ENCODE measurements at regions not wholly inside any gene's neighbourhood (a gene's known extent, or its start where the extent isn't known, plus 50 kb on each side); places are given as distances from the start of the nearest gene placed in this dataset.
"Not testable (repeated sequence)": the region's sequence is repeated elsewhere in the genome, so short reads cannot be mapped to it uniquely, and the experiment has no call there.

GRCh38 chr3:4908433-4909156, 70.6 kb upstream of the BHLHE40 start:
- 93 to 94% methylated on average over 8 of the region's 8 CpGs for WGBS, 2 donors
- Histone ChIP-seq H3K4me3 (no peak overlapping the region), H3K9me3 (no peaks in the 10 kb centered on the region), H3K36me3 (replicated peaks in 1 of 2; ENCODE audit: insufficient read depth in 1 of 2, low read depth in 2 of 2) (no peaks in the 10 kb centered on the region), H3K4me1 (peaks cover 30% of the 10 kb centered on the region), H3K27ac (no peak overlapping the region), H3K27me3 (no peaks in the 10 kb centered on the region)
- TF ChIP-seq CTCF (IDR thresholded peaks at IDR 0.05) (no peak), POLR2A (IDR thresholded peaks at IDR 0.05) (no peak)
- no peak for DNase-seq
- intact Hi-C loops (cut with DNase I) = no loop called here
- ATAC-seq = no peak

- Histone ChIP-seq H3K27ac (no peak overlapping the region), H3K4me3 (no peak overlapping the region), H3K9me3 (no peaks in the 10 kb centered on the region), H3K27me3 (no peaks in the 10 kb centered on the region), H3K4me1 (no peaks in the 10 kb centered on the region), H3K36me3 (replicated peaks in 1 of 2; ENCODE audit: insufficient read depth in 1 of 2, low read depth in 2 of 2) (no peaks in the 10 kb centered on the region)
- DNase-seq = no peak
- TF ChIP-seq CTCF (IDR thresholded peaks at IDR 0.05) (no peak), POLR2A (IDR thresholded peaks at IDR 0.05) (no peak)
- intact Hi-C loops (cut with DNase I) = no loop called here
- WGBS, 2 donors = 83 to 89% methylated on average over 5 of the region's 5 CpGs
- ATAC-seq = no peak
Measured at GRCh38 chr3:4914464-4914863, 64.8 kb upstream of the BHLHE40 start.

- H3K4me1 ChIP-seq; H3K9me3 ChIP-seq; H3K4me3 ChIP-seq; ATAC-seq; DNase-seq; H3K36me3 ChIP-seq (replicated peaks in 1 of 2; ENCODE audit: insufficient read depth in 1 of 2, low read depth in 2 of 2); H3K27ac ChIP-seq; H3K27me3 ChIP-seq; intact Hi-C loops (cut with DNase I): not testable (repeated sequence)
- 100% methylated on average over 1 of the region's 2 CpGs for WGBS, 2 donors
Measured at GRCh38 chr3:4921589-4921988, 57.6 kb upstream of the BHLHE40 start.

- H3K4me3 ChIP-seq = no peak overlapping the region
- no peaks in the 10 kb centered on the region for H3K36me3 ChIP-seq (replicated peaks in 1 of 2; ENCODE audit: insufficient read depth in 1 of 2, low read depth in 2 of 2)
- H3K9me3 ChIP-seq = no peaks in the 10 kb centered on the region
- intact Hi-C loops (cut with DNase I) = no loop called here
- ATAC-seq (no peak), DNase-seq (no peak)
- no peak for TF ChIP-seq POLR2A (IDR thresholded peaks at IDR 0.05)
- TF ChIP-seq CTCF (IDR thresholded peaks at IDR 0.05) = no peak
- no peaks in the 10 kb centered on the region for H3K4me1 ChIP-seq
- H3K27ac ChIP-seq = no peak overlapping the region
- no peaks in the 10 kb centered on the region for H3K27me3 ChIP-seq
- WGBS, 2 donors = 86 to 88% methylated on average over 1 of the region's 1 CpG
Measured at GRCh38 chr3:4926892-4927291, 52.3 kb upstream of the BHLHE40 start.

GRCh38 chr3:4928277-4928789, 50.9 kb upstream of the BHLHE40 start:
- WGBS, 2 donors = 87 to 94% methylated on average over 7 of the region's 7 CpGs
- no peak for TF ChIP-seq CTCF (IDR thresholded peaks at IDR 0.05)
- TF ChIP-seq POLR2A (IDR thresholded peaks at IDR 0.05) = no peak
- no peak for DNase-seq
- no peak overlapping the region for H3K27ac ChIP-seq
- no peaks in the 10 kb centered on the region for H3K9me3 ChIP-seq
- H3K27me3 ChIP-seq = no peaks in the 10 kb centered on the region
- H3K4me3 ChIP-seq = no peak overlapping the region
- H3K36me3 ChIP-seq (replicated peaks in 1 of 2; ENCODE audit: insufficient read depth in 1 of 2, low read depth in 2 of 2) = no peaks in the 10 kb centered on the region
- ATAC-seq = no peak
- intact Hi-C loops (cut with DNase I) = no loop called here
- no peaks in the 10 kb centered on the region for H3K4me1 ChIP-seq
